ENCODE measurements at regions not wholly inside any gene's neighbourhood (a gene's known extent, or its start where the extent isn't known, plus 50 kb on each side); places are given as distances from the start of the nearest gene placed in this dataset.

- TF ChIP-seq ZNF462 (CRISPR knock-in tag; IDR thresholded peaks at IDR 0.05), result no peak
Measured at GRCh38 chr3:193053046-193053435, 135.4 kb upstream of the MB21D2 start (continued).

GRCh38 chr3:193055352-193055751 is 137.7 kb upstream of the MB21D2 start:
- no peak overlapping the region for H3K4me3 ChIP-seq
- Mint-ChIP-seq H3K27me3 (ENCODE audit: insufficient read depth, low read depth, poor library complexity) (peaks cover 2% of the 10 kb centered on the region), H3K27ac (no peak overlapping the region), H3K4me1 (peaks cover 9% of the 10 kb centered on the region; the same call in 2 of the 3 replicates), H3K4me3 (no peak overlapping the region), H3K9me3 (no peaks in the 10 kb centered on the region), H3K36me3 (ENCODE audit: low read depth) (no peaks in the 10 kb centered on the region)
- H4K20me1 ChIP-seq (replicated peaks; ENCODE audit: insufficient read depth), result no peaks in the 10 kb centered on the region
- H3K27ac ChIP-seq (ENCODE audit: low read depth), result no peak overlapping the region
- no peaks in the 10 kb centered on the region for H3K9me2 ChIP-seq (ENCODE audit: insufficient read depth)
- H3K4me1 ChIP-seq (ENCODE audit: insufficient read depth), result peaks cover 9% of the 10 kb centered on the region
- H3K27me3 ChIP-seq (ENCODE audit: insufficient read depth), result no peaks in the 10 kb centered on the region
- no peaks in the 10 kb centered on the region for H3F3A ChIP-seq (replicated peaks; ENCODE audit: low read depth)
- H3K4me2 ChIP-seq, result no peak overlapping the region
- ATAC-seq (no peak), DNase-seq (ENCODE audit: low spot score) (no peak)
- H3K36me3 ChIP-seq (ENCODE audit: insufficient read depth), result no peaks in the 10 kb centered on the region
- H3K79me2 ChIP-seq (replicated peaks; ENCODE audit: insufficient read depth), result no peaks in the 10 kb centered on the region
- H2AFZ ChIP-seq, result 0 out of 2 replicates have a peak overlapping the region, but pooled peaks have one; percentile 33
- no peak for TF ChIP-seq ETS1 (IDR thresholded peaks at IDR 0.05)
- no peak for TF ChIP-seq EZH2 (IDR thresholded peaks at IDR 0.05; ENCODE audit: low read depth, unreplicated experiment)
- no peak for TF ChIP-seq NANOG (IDR thresholded peaks at IDR 0.05; ENCODE audit: borderline replicate concordance)
- TF ChIP-seq CREB1 (CRISPR knock-in tag; IDR thresholded peaks at IDR 0.05; ENCODE audit: low read depth), result no peak
- TF ChIP-seq EZH2phosphoT487 (IDR thresholded peaks at IDR 0.05; ENCODE audit: unreplicated experiment), result no peak
- no peak for TF ChIP-seq ZNF331 (CRISPR knock-in tag; IDR thresholded peaks at IDR 0.05; ENCODE audit: low read depth)
- no peak for TF ChIP-seq CTCF (conservative IDR thresholded peaks at IDR 0.05; ENCODE audit: low read depth in 2 of 2)
- no peak for TF ChIP-seq JUNB (IDR thresholded peaks at IDR 0.05; ENCODE audit: unreplicated experiment)
